Vagina (tissue), 2 donors: ENCODE measurements at regions not wholly inside any gene's neighbourhood (a gene's known extent, or its start where the extent isn't known, plus 50 kb on each side); places are given as distances from the start of the nearest gene placed in this dataset.

Source experiments
- DNase-seq, 2 donors: peaks; one replicate each; pipeline ENCODE4 v3.0.0-alpha.2; 2017; ENCODE audit errors: extremely low spot score in 2 of 2
- H3K27ac ChIP-seq: fragments of 200-600 bp; sonication (generic); one replicate; pipeline ENCODE4 v1.5.1; 2019
- H3K27me3 ChIP-seq: fragments of 200-600 bp; sonication (generic); one replicate; pipeline ENCODE4 v1.5.1; 2019
- H3K36me3 ChIP-seq, 2 donors: fragments of 200-600 bp; sonication (generic); one replicate each; pipeline ENCODE4 v1.5.1; 2017 to 2019
- H3K4me1 ChIP-seq: fragments of 200-600 bp; sonication (generic); one replicate; pipeline ENCODE4 v1.5.1; 2019
- H3K4me3 ChIP-seq, 2 donors: fragments of 200-600 bp; sonication (generic); 1 replicate in 1 of 2; 2 replicates in 1 of 2; pipeline ENCODE4 v1.5.1; 2016 to 2019
- H3K9me3 ChIP-seq: fragments of 200-600 bp; sonication (generic); one replicate; pipeline ENCODE4 v1.5.1; 2019
- POLR2A ChIP-seq, 2 donors: fragments of 450-650 bp; IDR thresholded peaks; one replicate each; pipeline ENCODE4 v1.6.1; 2017; ENCODE audit warnings: antibody characterized with exemption in 2 of 2, mild to moderate bottlenecking in 2 of 2, moderate library complexity in 2 of 2
- POLR2AphosphoS5 ChIP-seq, 2 donors: sonication (generic); formaldehyde crosslinking; IDR thresholded peaks; one replicate each; pipeline ENCODE4 v1.9.0; 2017; ENCODE audit warnings: antibody characterized with exemption in 2 of 2, mild to moderate bottlenecking in 2 of 2, low read depth in 1 of 2; ENCODE audit not compliant: insufficient read depth in 1 of 2
- intact Hi-C: fragments of 100-400 bp; cut with DNase I; formaldehyde crosslinking; loops from one replicate; pipeline ENCODE4 v1.15.1; 2023
- TF ChIP-seq, protein P1 (sequence below), 3 experiments: fragments of 450-650 bp in 2 of 3; fragments of 200-600 bp in 1 of 3; sonication (generic) in 1 of 3; IDR thresholded peaks; one replicate each; pipeline ENCODE4 v1.5.1; 2017 to 2019; ENCODE audit warnings: antibody characterized with exemption in 3 of 3, mild to moderate bottlenecking in 2 of 3, moderate library complexity in 2 of 3

GRCh38 chr12:14263742-14264141 lies 101.7 kb upstream of the ATF7IP start:
- peaks cover 31% of the 10 kb centered on the region for H3K4me1 ChIP-seq
- H3K27ac ChIP-seq: no peak overlapping the region
- intact Hi-C loops: no loop called here
- H3K4me3 ChIP-seq: no peak overlapping the region
- DNase-seq: no peak
- TF ChIP-seq, protein P1, sequence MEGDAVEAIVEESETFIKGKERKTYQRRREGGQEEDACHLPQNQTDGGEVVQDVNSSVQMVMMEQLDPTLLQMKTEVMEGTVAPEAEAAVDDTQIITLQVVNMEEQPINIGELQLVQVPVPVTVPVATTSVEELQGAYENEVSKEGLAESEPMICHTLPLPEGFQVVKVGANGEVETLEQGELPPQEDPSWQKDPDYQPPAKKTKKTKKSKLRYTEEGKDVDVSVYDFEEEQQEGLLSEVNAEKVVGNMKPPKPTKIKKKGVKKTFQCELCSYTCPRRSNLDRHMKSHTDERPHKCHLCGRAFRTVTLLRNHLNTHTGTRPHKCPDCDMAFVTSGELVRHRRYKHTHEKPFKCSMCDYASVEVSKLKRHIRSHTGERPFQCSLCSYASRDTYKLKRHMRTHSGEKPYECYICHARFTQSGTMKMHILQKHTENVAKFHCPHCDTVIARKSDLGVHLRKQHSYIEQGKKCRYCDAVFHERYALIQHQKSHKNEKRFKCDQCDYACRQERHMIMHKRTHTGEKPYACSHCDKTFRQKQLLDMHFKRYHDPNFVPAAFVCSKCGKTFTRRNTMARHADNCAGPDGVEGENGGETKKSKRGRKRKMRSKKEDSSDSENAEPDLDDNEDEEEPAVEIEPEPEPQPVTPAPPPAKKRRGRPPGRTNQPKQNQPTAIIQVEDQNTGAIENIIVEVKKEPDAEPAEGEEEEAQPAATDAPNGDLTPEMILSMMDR (IDR thresholded peaks at IDR 0.05): no peak
- TF ChIP-seq POLR2AphosphoS5 (IDR thresholded peaks at IDR 0.05; ENCODE audit: insufficient read depth in 1 of 2, low read depth in 1 of 2) (no peak), POLR2A (IDR thresholded peaks at IDR 0.05) (no peak)
- no peaks in the 10 kb centered on the region for H3K9me3 ChIP-seq
- H3K36me3 ChIP-seq: no peaks in the 10 kb centered on the region
- H3K27me3 ChIP-seq: no peaks in the 10 kb centered on the region

DNA sequence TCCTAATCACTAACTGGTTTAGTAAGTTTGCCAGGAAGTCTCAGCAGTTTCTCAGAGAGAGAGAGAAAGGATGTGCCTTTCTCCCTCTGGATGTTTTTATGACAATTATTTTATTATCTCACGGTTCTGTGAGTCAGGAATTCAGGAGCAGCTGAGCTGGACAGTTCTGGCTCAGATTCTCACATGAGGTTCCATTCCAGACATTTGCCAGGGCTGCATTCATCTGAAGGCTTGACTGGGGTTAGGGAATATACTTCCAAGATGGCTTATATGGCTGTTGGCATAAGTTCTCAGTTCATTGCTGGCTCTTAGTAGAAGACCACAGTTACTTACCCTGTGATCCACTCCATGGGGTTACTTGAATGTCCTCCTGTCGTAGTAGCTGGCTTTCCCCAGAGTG lies 101.2 kb upstream of the ATF7IP start:
- H3K27me3 ChIP-seq: no peaks in the 10 kb centered on the region
- intact Hi-C loops: no loop called here
- H3K27ac ChIP-seq: no peak overlapping the region
- no peaks in the 10 kb centered on the region for H3K9me3 ChIP-seq
- no peak for DNase-seq
- TF ChIP-seq, protein P1 (IDR thresholded peaks at IDR 0.05): no peak
- no peak for TF ChIP-seq POLR2A (IDR thresholded peaks at IDR 0.05)
- no peak for TF ChIP-seq POLR2AphosphoS5 (IDR thresholded peaks at IDR 0.05; ENCODE audit: insufficient read depth in 1 of 2, low read depth in 1 of 2)
- H3K36me3 ChIP-seq: no peaks in the 10 kb centered on the region
- peaks cover 25% of the 10 kb centered on the region for H3K4me1 ChIP-seq
- H3K4me3 ChIP-seq: no peak overlapping the region

GRCh38 chr12:14264778-14265177 lies 100.7 kb upstream of the ATF7IP start:
- H3K27ac ChIP-seq: no peak overlapping the region
- no peak for DNase-seq
- intact Hi-C loops: no loop called here

DNA sequence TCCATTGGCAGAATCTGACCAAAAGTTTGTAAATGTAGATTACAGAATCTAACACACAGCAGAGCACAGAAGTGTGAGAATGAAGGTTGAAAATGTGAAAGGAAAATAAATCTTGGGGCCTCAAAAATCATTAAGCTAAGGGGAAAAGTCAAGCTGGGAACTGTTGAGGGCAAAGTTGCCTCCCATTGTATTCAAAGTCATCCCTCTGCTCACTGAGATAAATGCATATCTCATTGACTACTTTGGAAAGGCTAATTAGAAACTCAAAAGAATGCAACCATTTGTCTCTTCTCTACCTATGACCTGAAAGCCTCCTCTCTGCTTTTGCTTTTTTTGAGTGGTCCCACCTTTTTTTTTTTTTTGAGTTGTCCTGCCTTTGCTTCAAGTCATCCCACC lies 97.4 kb upstream of the ATF7IP start:
- Histone ChIP-seq H3K27ac (no peak overlapping the region), H3K27me3 (no peaks in the 10 kb centered on the region), H3K4me3 (no peak overlapping the region), H3K9me3 (no peaks in the 10 kb centered on the region), H3K36me3 (no peaks in the 10 kb centered on the region), H3K4me1 (no peaks in the 10 kb centered on the region)
- intact Hi-C loops: no loop called here
- DNase-seq: no peak
- no peak for TF ChIP-seq POLR2A (IDR thresholded peaks at IDR 0.05)
- no peak for TF ChIP-seq POLR2AphosphoS5 (IDR thresholded peaks at IDR 0.05; ENCODE audit: insufficient read depth in 1 of 2, low read depth in 1 of 2)
- TF ChIP-seq, protein P1 (IDR thresholded peaks at IDR 0.05): no peak

More at GRCh38 chr12:14264778-14265177, 100.7 kb upstream of the ATF7IP start:
- Histone ChIP-seq H3K9me3 (no peaks in the 10 kb centered on the region), H3K36me3 (no peaks in the 10 kb centered on the region), H3K27me3 (no peaks in the 10 kb centered on the region), H3K4me3 (no peak overlapping the region), H3K4me1 (peaks cover 20% of the 10 kb centered on the region)
- TF ChIP-seq POLR2AphosphoS5 (IDR thresholded peaks at IDR 0.05; ENCODE audit: insufficient read depth in 1 of 2, low read depth in 1 of 2) (no peak), POLR2A (IDR thresholded peaks at IDR 0.05) (no peak)
- TF ChIP-seq, protein P1 (IDR thresholded peaks at IDR 0.05): no peak

DNA sequence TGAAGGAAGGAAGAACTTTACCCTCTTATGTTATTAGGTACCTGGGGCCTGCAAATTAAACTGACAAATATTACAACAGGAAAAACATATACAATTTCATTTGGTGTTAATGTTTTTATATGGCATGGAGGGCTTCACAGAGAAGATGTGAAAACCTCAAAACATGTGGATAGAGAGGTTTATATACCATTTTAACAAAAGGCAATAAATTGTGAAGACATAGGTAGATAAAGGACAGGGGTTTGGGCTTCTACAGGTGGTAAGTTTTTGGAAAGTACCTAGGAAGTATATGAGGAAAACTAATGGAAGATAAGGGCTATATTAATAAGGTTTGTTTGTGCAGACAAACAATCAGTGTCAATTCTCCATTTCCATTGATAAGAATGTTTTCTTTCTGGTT lies 95.1 kb upstream of the ATF7IP start:
- H3K4me1 ChIP-seq: no peaks in the 10 kb centered on the region
- H3K9me3 ChIP-seq: no peaks in the 10 kb centered on the region
- H3K27me3 ChIP-seq: no peaks in the 10 kb centered on the region
- no peak for DNase-seq
- no peak overlapping the region for H3K27ac ChIP-seq
- intact Hi-C loops: no loop called here
- TF ChIP-seq POLR2AphosphoS5 (IDR thresholded peaks at IDR 0.05; ENCODE audit: insufficient read depth in 1 of 2, low read depth in 1 of 2) (no peak), POLR2A (IDR thresholded peaks at IDR 0.05) (no peak)
- TF ChIP-seq, protein P1 (IDR thresholded peaks at IDR 0.05): no peak
- no peak overlapping the region for H3K4me3 ChIP-seq
- no peaks in the 10 kb centered on the region for H3K36me3 ChIP-seq
